AG04450 (cell line): ENCODE measurements at regions not wholly inside any gene's neighbourhood (a gene's known extent, or its start where the extent isn't known, plus 50 kb on each side); places are given as distances from the start of the nearest gene placed in this dataset.

Experiments used
- CTCF ChIA-PET: fragments of 300-600, 350-600 bp; formaldehyde crosslinking; extraction: SDS; loops from one replicate; lab custom pipeline; 2022; ENCODE audit warnings: antibody characterized with exemption, inconsistent platforms; lab: Charles Lee
- POLR2A ChIA-PET: fragments of 350-600 bp; formaldehyde crosslinking; extraction: SDS; loops from one replicate; lab custom pipeline; 2021; ENCODE audit warnings: antibody characterized with exemption, inconsistent platforms; lab: Yijun Ruan, JAX
- DNase-seq: peaks from one replicate; pipeline ENCODE4 v3.0.0-alpha.2; 2011; ENCODE audit warnings: low read depth, low spot score
- H3K27ac ChIP-seq: one replicate; pipeline ENCODE4 v1.5.1; 2012; ENCODE audit warnings: low read depth, low read length, control low read depth
- H3K27me3 ChIP-seq: one replicate; pipeline ENCODE4 v1.6.0; 2012; ENCODE audit warnings: low read length; ENCODE audit not compliant: control insufficient read depth, insufficient read depth
- H3K4me3 ChIP-seq: 2 replicates; pipeline ENCODE4 v1.5.1; 2011; ENCODE audit warnings: mild to moderate bottlenecking, low read depth, low read length, control low read depth
- H3K9me3 ChIP-seq: 2 replicates; pipeline ENCODE4 v1.5.1; 2012; ENCODE audit warnings: low read length; ENCODE audit not compliant: control insufficient read depth, insufficient read depth
- CTCF ChIP-seq: IDR thresholded peaks from 2 replicates; pipeline ENCODE4 v1.5.1; 2011; ENCODE audit warnings: low read depth, low read length, control low read depth, inconsistent platforms

GRCh38 chr15:95684693-95685115, 645.8 kb upstream of the NR2F2 start:
- ChIA-PET POLR2A (no interaction called here), CTCF (no interaction called here)
- no peak overlapping the region for H3K27ac ChIP-seq
- no peak overlapping the region for H3K4me3 ChIP-seq
- TF ChIP-seq CTCF = no peak
- no peaks in the 10 kb centered on the region for H3K9me3 ChIP-seq
- H3K27me3 ChIP-seq = no peaks in the 10 kb centered on the region
- peak; percentile 48 for DNase-seq

- Histone ChIP-seq H3K4me3 (no peak overlapping the region), H3K9me3 (no peaks in the 10 kb centered on the region), H3K27ac (no peak overlapping the region), H3K27me3 (no peaks in the 10 kb centered on the region)
- TF ChIP-seq CTCF = no peak
- ChIA-PET CTCF (interaction anchor here (1.1 kb wide), 1 partner anchor 662 kb away, joined by 3 read pairs; no protein-coding TSS in a partner anchor), POLR2A (no interaction called here)
- DNase-seq = no peak
Observed at GRCh38 chr15:95687061-95687460, 643.4 kb upstream of the NR2F2 start.

- DNase-seq = no peak
- H3K27me3 ChIP-seq = no peaks in the 10 kb centered on the region
- POLR2A ChIA-PET = no interaction called here
- CTCF ChIA-PET = no interaction called here
- no peak overlapping the region for H3K4me3 ChIP-seq
- no peak overlapping the region for H3K27ac ChIP-seq
- H3K9me3 ChIP-seq = no peaks in the 10 kb centered on the region
- TF ChIP-seq CTCF = no peak
Observed at GRCh38 chr15:95687686-95688085, 642.8 kb upstream of the NR2F2 start.

GRCh38 chr15:95690631-95691340, 639.7 kb upstream of the NR2F2 start:
- no peak for TF ChIP-seq CTCF
- DNase-seq = no peak
- ChIA-PET POLR2A (no interaction called here), CTCF (interaction anchor here (0.6 to 1.0 kb wide), 2 partner anchors 637 to 949 kb away, joined by 3 read pairs; no protein-coding TSS in a partner anchor)
- Histone ChIP-seq H3K4me3 (no peak overlapping the region), H3K27me3 (no peaks in the 10 kb centered on the region), H3K27ac (no peak overlapping the region), H3K9me3 (peaks cover 6% of the 10 kb centered on the region; the same call in 1 of the 2 replicates)

GRCh38 chr15:95693917-95694316, 636.6 kb upstream of the NR2F2 start:
- TF ChIP-seq CTCF = no peak
- DNase-seq = no peak
- Histone ChIP-seq H3K27ac (no peak overlapping the region), H3K27me3 (no peaks in the 10 kb centered on the region), H3K4me3 (no peak overlapping the region), H3K9me3 (peaks cover 6% of the 10 kb centered on the region; the same call in 1 of the 2 replicates)
- CTCF ChIA-PET = no interaction called here
- POLR2A ChIA-PET = no interaction called here
